IMR-90 (cell line): ENCODE measurements at regions not wholly inside any gene's neighbourhood (a gene's known extent, or its start where the extent isn't known, plus 50 kb on each side); places are given as distances from the start of the nearest gene placed in this dataset.
"Not testable (repeated sequence)": the region's sequence is repeated elsewhere in the genome, so short reads cannot be mapped to it uniquely, and the experiment has no call there.

Experiments used
- ATAC-seq: fragments of 200-7000 bp; cut with Tn5 transposase; 2 replicates; pipeline ENCODE4 v1.9.1; 2020; ENCODE audit warnings: low read depth, mild to moderate bottlenecking, moderate library complexity
- BruUV-seq: library from RNA; stranded (reverse); fragments of 400-500 nt; replicated peaks from 2 replicates; lab custom pipeline; 2021; lab: Mats Ljungman, UMichigan
- CTCF ChIA-PET: fragments of 300-600 bp; formaldehyde crosslinking; extraction: SDS; loops from one replicate; lab custom pipeline; 2021; ENCODE audit warnings: antibody characterized with exemption; lab: Yijun Ruan, JAX
- POLR2A ChIA-PET: fragments of 300-600 bp; sonication (Branson Sonifier 250); formaldehyde crosslinking; loops from one replicate; lab custom pipeline; 2022; ENCODE audit warnings: antibody characterized with exemption; ENCODE audit not compliant: unreplicated experiment; lab: Charles Lee
- DNase-seq: peaks from one replicate; pipeline ENCODE4 v3.0.0; 2013
- H2AFZ ChIP-seq: replicated peaks from 2 replicates; pipeline ENCODE3; 2013; ENCODE audit warnings: low read length, mild to moderate bottlenecking; ENCODE audit not compliant: poor library complexity
- H2AK5ac ChIP-seq: 2 replicates; pipeline ENCODE4 v1.6.1; 2013; ENCODE audit warnings: low read depth, low read length, inconsistent platforms
- H2AK9ac ChIP-seq: replicated peaks from 2 replicates; pipeline ENCODE3; 2013; ENCODE audit warnings: mild to moderate bottlenecking, low read depth, low read length, moderate library complexity; ENCODE audit not compliant: poor library complexity
- H2BK120ac ChIP-seq: 2 replicates; pipeline ENCODE4 v1.6.1; 2013; ENCODE audit warnings: low read depth, low read length, inconsistent platforms
- H2BK15ac ChIP-seq: 3 replicates; pipeline ENCODE4 v1.6.1; 2013; ENCODE audit warnings: low read depth, low read length, inconsistent platforms
- H2BK20ac ChIP-seq: 2 replicates; pipeline ENCODE4 v1.6.1; 2013; ENCODE audit warnings: low read depth, mild to moderate bottlenecking, inconsistent platforms, low read length, moderate library complexity
- H2BK5ac ChIP-seq: 2 replicates; pipeline ENCODE4 v1.6.1; 2013; ENCODE audit warnings: mild to moderate bottlenecking, low read depth, low read length, inconsistent platforms; ENCODE audit not compliant: poor library complexity, severe bottlenecking
- H3K14ac ChIP-seq: replicated peaks from 2 replicates; pipeline ENCODE4 v1.6.1; 2013; ENCODE audit warnings: low read depth, low read length, inconsistent platforms
- H3K18ac ChIP-seq: 2 replicates; pipeline ENCODE4 v1.6.1; 2013; ENCODE audit warnings: low read depth, low read length, control low read depth
- H3K23ac ChIP-seq: 2 replicates; pipeline ENCODE4 v1.6.1; 2013; ENCODE audit warnings: low read depth, low read length, inconsistent platforms
- H3K27ac ChIP-seq: 2 replicates; pipeline ENCODE4 v1.5.1; 2013; ENCODE audit warnings: mild to moderate bottlenecking, control low read depth, low read length; ENCODE audit not compliant: insufficient read depth
- H3K27me3 ChIP-seq: 2 replicates; pipeline ENCODE4 v1.6.1; 2013; ENCODE audit warnings: low read length; ENCODE audit not compliant: control insufficient read depth, insufficient read depth
- H3K36me3 ChIP-seq: 2 replicates; pipeline ENCODE4 v1.6.1; 2013; ENCODE audit warnings: low read length, mixed read lengths; ENCODE audit not compliant: control insufficient read depth, insufficient read depth
- H3K4ac ChIP-seq: 2 replicates; pipeline ENCODE4 v1.6.1; 2013; ENCODE audit warnings: low read depth, low read length, inconsistent platforms
- H3K4me1 ChIP-seq: 2 replicates; pipeline ENCODE4 v1.6.1; 2013; ENCODE audit warnings: low read length, mixed read lengths; ENCODE audit not compliant: control insufficient read depth, insufficient read depth
- H3K4me2 ChIP-seq: 2 replicates; pipeline ENCODE4 v1.6.1; 2013; ENCODE audit warnings: low read depth, mild to moderate bottlenecking, control low read depth, low read length, moderate library complexity
- H3K4me3 ChIP-seq: 2 replicates; pipeline ENCODE4 v1.5.1; 2013; ENCODE audit warnings: low read depth, mild to moderate bottlenecking, control low read depth, low read length, moderate library complexity; ENCODE audit not compliant: insufficient read depth
- H3K56ac ChIP-seq: 2 replicates; pipeline ENCODE4 v1.6.1; 2013; ENCODE audit warnings: low read length, inconsistent platforms; ENCODE audit not compliant: insufficient read depth; ENCODE audit errors: extremely low read depth
- H3K79me1 ChIP-seq, 2 experiments: 2 replicates each; pipeline ENCODE4 v1.6.1; 2013; ENCODE audit warnings: low read length in 2 of 2, inconsistent platforms in 1 of 2, low read depth in 1 of 2
- H3K9ac ChIP-seq: 2 replicates; pipeline ENCODE4 v1.6.1; 2013; ENCODE audit warnings: low read depth, low read length, control low read depth
- H3K9me1 ChIP-seq: 2 replicates; pipeline ENCODE4 v1.6.1; 2013; ENCODE audit warnings: low read length, inconsistent platforms; ENCODE audit not compliant: insufficient read depth
- H3K9me3 ChIP-seq: 2 replicates; pipeline ENCODE4 v1.6.1; 2013; ENCODE audit warnings: low read length; ENCODE audit not compliant: control insufficient read depth, insufficient read depth
- H4K20me1 ChIP-seq: 2 replicates; pipeline ENCODE4 v1.6.1; 2013; ENCODE audit warnings: low read length, inconsistent platforms; ENCODE audit not compliant: insufficient read depth
- H4K5ac ChIP-seq: 2 replicates; pipeline ENCODE4 v1.6.1; 2013; ENCODE audit warnings: mild to moderate bottlenecking, low read depth, low read length, control low read depth
- H4K8ac ChIP-seq, 2 experiments: 2 replicates each; pipeline ENCODE4 v1.6.1; 2013; ENCODE audit warnings: low read depth in 2 of 2, low read length in 2 of 2, control low read depth in 1 of 2, inconsistent platforms in 1 of 2
- H4K91ac ChIP-seq: 2 replicates; pipeline ENCODE4 v1.6.1; 2013; ENCODE audit warnings: low read depth, low read length, inconsistent platforms; ENCODE audit not compliant: insufficient read depth
- WGBS, 2 experiments: methylation state at CpG; one replicate each; pipeline versions ENCODE4 v1.1.5 to v1.1.7; 2013; ENCODE audit warnings: missing lambda C conversion rate in 2 of 2; ENCODE audit not compliant: insufficient read length in 1 of 2; ENCODE audit errors: extremely low coverage in 2 of 2; 5-methylcytosine and 5-hydroxymethylcytosine counted together
- dilution Hi-C: fragments of 300-500 bp; cut with HindIII; formaldehyde crosslinking; loops from one replicate; pipeline ENCODE4 v1.14.3; 2018; ENCODE audit warnings: low sequenced_read_pairs; ENCODE audit not compliant: unreplicated experiment
- in situ Hi-C: fragments of 300-500 bp; cut with MboI; formaldehyde crosslinking; loops from 3 replicates; pipeline ENCODE4 v1.14.3; 2019; ENCODE audit warnings: low sequenced_read_pairs, inconsistent platforms, mixed read lengths
- intact Hi-C: fragments of 100-400 bp; cut with micrococcal nuclease; formaldehyde crosslinking; loops from 2 replicates; pipeline ENCODE4 v1.10.0; 2022

- 94% methylated on average over 21 of the region's 27 CpGs; no CpG with 5 or more reads in 1 of the 2 experiments for WGBS, 2 experiments
- H2BK120ac ChIP-seq, H2BK5ac ChIP-seq, H3K9ac ChIP-seq, POLR2A ChIA-PET, H2AK5ac ChIP-seq, dilution Hi-C loops, H2BK15ac ChIP-seq, H3K9me1 ChIP-seq, DNase-seq, H2BK20ac ChIP-seq, ATAC-seq, H3K79me1 ChIP-seq, H3K36me3 ChIP-seq, H4K5ac ChIP-seq, H3K27ac ChIP-seq, intact Hi-C loops, H4K20me1 ChIP-seq, H3K4me2 ChIP-seq, in situ Hi-C loops, BruUV-seq, H4K91ac ChIP-seq, H3K4ac ChIP-seq, H4K8ac ChIP-seq, H3K4me1 ChIP-seq, CTCF ChIA-PET, H3K4me3 ChIP-seq, H3K14ac ChIP-seq, H2AFZ ChIP-seq, H2AK9ac ChIP-seq, H3K27me3 ChIP-seq, H3K23ac ChIP-seq, H3K56ac ChIP-seq, H3K18ac ChIP-seq, H3K9me3 ChIP-seq: not testable (repeated sequence)
These were observed 117.5 kb upstream of the TOP1 start for GRCh38 chr20:40911152-40911551.
